ENCODE measurements at regions not wholly inside any gene's neighbourhood (a gene's known extent, or its start where the extent isn't known, plus 50 kb on each side); places are given as distances from the start of the nearest gene placed in this dataset.

DNA sequence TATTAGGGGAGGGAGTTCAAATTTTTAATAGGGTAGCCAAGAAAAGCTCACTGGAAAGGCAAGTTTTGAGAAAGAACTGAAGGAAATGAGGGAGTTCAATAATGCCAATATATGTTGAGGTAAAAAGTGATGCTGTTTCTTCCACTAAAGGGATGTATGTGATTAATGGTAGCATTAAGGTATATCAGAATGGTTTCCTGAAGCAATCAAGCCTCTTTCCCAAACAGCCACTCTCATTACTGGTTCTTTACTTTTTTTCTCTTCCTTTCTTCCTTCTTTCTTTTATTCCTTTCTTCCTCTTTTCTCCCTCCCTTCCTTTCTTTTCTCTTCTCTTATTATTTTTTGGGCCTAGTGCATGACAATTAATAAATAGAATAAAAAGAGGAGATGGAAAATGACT, 433.5 kb downstream of the SATB2 start:
- Histone ChIP-seq H3K27ac (ENCODE audit: low read depth in 1 of 2, low read length in 1 of 2) (no peak overlapping the region), H3K4me3 (no peak overlapping the region), H3K4me1 (ENCODE audit: control insufficient read depth in 5 of 5, insufficient read depth in 5 of 5, low read length in 5 of 5) (no peaks in the 10 kb centered on the region), H3K36me3 (ENCODE audit: control insufficient read depth in 4 of 4, insufficient read depth in 4 of 4, low read length in 4 of 4) (no peaks in the 10 kb centered on the region), H3K9me3 (ENCODE audit: control insufficient read depth in 4 of 4, insufficient read depth in 3 of 4, low read length in 3 of 4) (no peaks in the 10 kb centered on the region), H3K9ac (ENCODE audit: insufficient read depth in 1 of 2, low read length in 2 of 2) (no peak overlapping the region), H3K27me3 (ENCODE audit: control insufficient read depth in 3 of 3, insufficient read depth in 3 of 3, low read length in 2 of 3) (no peaks in the 10 kb centered on the region)
- TF ChIP-seq, protein P1, sequence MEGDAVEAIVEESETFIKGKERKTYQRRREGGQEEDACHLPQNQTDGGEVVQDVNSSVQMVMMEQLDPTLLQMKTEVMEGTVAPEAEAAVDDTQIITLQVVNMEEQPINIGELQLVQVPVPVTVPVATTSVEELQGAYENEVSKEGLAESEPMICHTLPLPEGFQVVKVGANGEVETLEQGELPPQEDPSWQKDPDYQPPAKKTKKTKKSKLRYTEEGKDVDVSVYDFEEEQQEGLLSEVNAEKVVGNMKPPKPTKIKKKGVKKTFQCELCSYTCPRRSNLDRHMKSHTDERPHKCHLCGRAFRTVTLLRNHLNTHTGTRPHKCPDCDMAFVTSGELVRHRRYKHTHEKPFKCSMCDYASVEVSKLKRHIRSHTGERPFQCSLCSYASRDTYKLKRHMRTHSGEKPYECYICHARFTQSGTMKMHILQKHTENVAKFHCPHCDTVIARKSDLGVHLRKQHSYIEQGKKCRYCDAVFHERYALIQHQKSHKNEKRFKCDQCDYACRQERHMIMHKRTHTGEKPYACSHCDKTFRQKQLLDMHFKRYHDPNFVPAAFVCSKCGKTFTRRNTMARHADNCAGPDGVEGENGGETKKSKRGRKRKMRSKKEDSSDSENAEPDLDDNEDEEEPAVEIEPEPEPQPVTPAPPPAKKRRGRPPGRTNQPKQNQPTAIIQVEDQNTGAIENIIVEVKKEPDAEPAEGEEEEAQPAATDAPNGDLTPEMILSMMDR (IDR thresholded peaks at IDR 0.05; ENCODE audit: control extremely low read depth, extremely low read depth), result no peak
- DNase-seq (no peak), ATAC-seq (ENCODE audit: insufficient read depth, low FRiP score) (no peak)

DNA sequence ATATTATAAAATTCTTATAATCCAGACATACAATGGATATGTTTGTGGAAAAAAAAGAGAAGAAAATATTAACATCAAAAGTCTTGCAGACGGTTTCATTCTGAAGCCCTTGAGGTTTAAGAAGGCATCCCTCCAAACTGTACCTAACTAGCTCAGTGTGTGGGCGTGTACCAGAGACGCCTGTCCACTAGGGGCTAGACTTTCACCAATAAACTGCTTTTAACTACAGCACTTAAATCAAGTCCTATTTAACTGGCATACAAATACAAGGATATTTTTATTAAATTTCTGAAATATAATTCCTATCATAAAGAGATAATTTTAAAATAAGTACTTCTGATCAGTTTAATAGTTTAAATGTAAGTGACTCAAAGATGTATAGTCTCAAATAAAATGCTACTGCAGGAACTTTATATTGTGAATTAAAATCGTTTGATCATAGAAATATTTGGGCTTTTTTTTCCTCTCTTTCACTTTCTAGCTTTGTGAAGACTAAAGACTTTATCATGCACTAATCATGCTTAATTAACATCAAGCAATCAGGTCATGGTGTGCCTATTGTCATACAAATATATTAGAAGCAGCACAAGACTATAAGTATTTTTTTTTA, 437.7 kb downstream of the SATB2 start:
- 31 to 45% methylated on average over 4 of the region's 4 CpGs for WGBS, 2 donors
- H3K9ac ChIP-seq (ENCODE audit: insufficient read depth in 1 of 2, low read length in 2 of 2), result no peak overlapping the region
- H3K27me3 ChIP-seq (ENCODE audit: control insufficient read depth in 3 of 3, insufficient read depth in 3 of 3, low read length in 2 of 3), result no peaks in the 10 kb centered on the region
- no peaks in the 10 kb centered on the region for H3K9me3 ChIP-seq (ENCODE audit: control insufficient read depth in 4 of 4, insufficient read depth in 3 of 4, low read length in 3 of 4)
- no peak overlapping the region for H3K4me3 ChIP-seq
- TF ChIP-seq, protein P1 (IDR thresholded peaks at IDR 0.05; ENCODE audit: control extremely low read depth, extremely low read depth), result no peak
- ATAC-seq (ENCODE audit: insufficient read depth, low FRiP score) (no peak), DNase-seq (peak; percentile 33 to 69 (median 49))
- no peak overlapping the region for H3K27ac ChIP-seq (ENCODE audit: low read depth in 1 of 2, low read length in 1 of 2)
- H3K4me1 ChIP-seq (ENCODE audit: control insufficient read depth in 5 of 5, insufficient read depth in 5 of 5, low read length in 5 of 5), result no peaks in the 10 kb centered on the region
- H3K36me3 ChIP-seq (ENCODE audit: control insufficient read depth in 4 of 4, insufficient read depth in 4 of 4, low read length in 4 of 4), result no peaks in the 10 kb centered on the region

DNA sequence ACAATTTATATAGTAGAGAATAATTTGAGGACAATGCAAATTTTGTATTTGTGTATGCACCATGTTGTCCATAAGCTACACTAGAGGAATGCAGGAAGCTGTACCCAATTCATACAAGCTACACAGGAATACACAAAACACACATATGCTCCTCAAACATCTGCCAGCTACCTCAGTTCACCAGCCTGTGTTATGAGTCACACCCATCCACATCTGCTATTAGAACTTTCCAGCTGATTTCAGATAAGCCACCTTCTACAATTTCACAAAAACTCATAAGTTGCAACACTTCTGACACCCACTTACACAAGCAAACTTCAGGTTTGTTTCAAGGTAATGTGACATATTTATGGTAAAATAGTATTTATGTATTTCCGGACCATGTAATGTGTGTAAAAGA, 438.9 kb downstream of the SATB2 start:
- DNase-seq, result no peak
- H3K4me3 ChIP-seq, result no peak overlapping the region
- H3K27me3 ChIP-seq (ENCODE audit: control insufficient read depth in 3 of 3, insufficient read depth in 3 of 3, low read length in 2 of 3), result no peaks in the 10 kb centered on the region
- H3K27ac ChIP-seq (ENCODE audit: low read depth in 1 of 2, low read length in 1 of 2), result no peak overlapping the region
- WGBS, 2 donors, result 0 to 3% methylated on average over 1 of the region's 1 CpG
- no peaks in the 10 kb centered on the region for H3K36me3 ChIP-seq (ENCODE audit: control insufficient read depth in 4 of 4, insufficient read depth in 4 of 4, low read length in 4 of 4)
- TF ChIP-seq, protein P1 (IDR thresholded peaks at IDR 0.05; ENCODE audit: control extremely low read depth, extremely low read depth), result no peak
- no peaks in the 10 kb centered on the region for H3K9me3 ChIP-seq (ENCODE audit: control insufficient read depth in 4 of 4, insufficient read depth in 3 of 4, low read length in 3 of 4)
- no peak for ATAC-seq (ENCODE audit: insufficient read depth, low FRiP score)
- no peak overlapping the region for H3K9ac ChIP-seq (ENCODE audit: insufficient read depth in 1 of 2, low read length in 2 of 2)
- H3K4me1 ChIP-seq (ENCODE audit: control insufficient read depth in 5 of 5, insufficient read depth in 5 of 5, low read length in 5 of 5), result no peaks in the 10 kb centered on the region

DNA sequence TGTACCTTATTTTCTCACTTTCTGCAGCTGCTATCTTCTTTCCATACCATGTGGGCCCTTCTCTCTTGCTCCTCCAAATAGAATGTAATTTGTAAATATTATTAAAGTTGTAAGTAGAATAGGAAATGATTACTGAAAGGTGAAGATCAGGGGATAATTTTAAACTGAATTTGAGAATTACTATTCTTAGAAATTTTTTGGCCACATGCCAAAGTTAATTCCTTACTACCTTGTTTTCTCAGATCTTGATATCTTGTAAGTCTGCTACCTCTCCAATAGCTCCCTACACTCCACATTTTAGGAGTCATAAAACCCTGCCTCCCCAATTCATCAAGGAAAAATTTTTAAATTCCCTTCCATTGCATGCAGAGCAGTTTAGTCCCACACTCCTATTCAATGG, 442.7 kb downstream of the SATB2 start:
- ATAC-seq (ENCODE audit: insufficient read depth, low FRiP score) (no peak), DNase-seq (no peak)
- H3K4me1 ChIP-seq (ENCODE audit: control insufficient read depth in 5 of 5, insufficient read depth in 5 of 5, low read length in 5 of 5), result no peaks in the 10 kb centered on the region
- H3K27ac ChIP-seq (ENCODE audit: low read depth in 1 of 2, low read length in 1 of 2), result no peak overlapping the region
- no peaks in the 10 kb centered on the region for H3K27me3 ChIP-seq (ENCODE audit: control insufficient read depth in 3 of 3, insufficient read depth in 3 of 3, low read length in 2 of 3)
- TF ChIP-seq, protein P1 (IDR thresholded peaks at IDR 0.05; ENCODE audit: control extremely low read depth, extremely low read depth), result no peak
- H3K9me3 ChIP-seq (ENCODE audit: control insufficient read depth in 4 of 4, insufficient read depth in 3 of 4, low read length in 3 of 4), result peaks cover 0 to 15% (median 1%) of the 10 kb centered on the region in 4 donors
- H3K9ac ChIP-seq (ENCODE audit: insufficient read depth in 1 of 2, low read length in 2 of 2), result no peak overlapping the region
- no peaks in the 10 kb centered on the region for H3K36me3 ChIP-seq (ENCODE audit: control insufficient read depth in 4 of 4, insufficient read depth in 4 of 4, low read length in 4 of 4)
- H3K4me3 ChIP-seq, result no peak overlapping the region
